Fibroblast of the aortic adventitia (primary cell): ENCODE measurements at regions not wholly inside any gene's neighbourhood (a gene's known extent, or its start where the extent isn't known, plus 50 kb on each side); places are given as distances from the start of the nearest gene placed in this dataset.

ENCODE experiments used
- DNase-seq: peaks from one replicate; pipeline ENCODE4 v3.0.0-alpha.2; 2010; ENCODE audit warnings: low read depth
- H3K4me3 ChIP-seq: 2 replicates; pipeline ENCODE4 v1.5.1; 2011; ENCODE audit warnings: low read depth, mild to moderate bottlenecking, control low read depth, low read length, moderate library complexity
- TF ChIP-seq, protein P1 (sequence below): IDR thresholded peaks from 2 replicates; pipeline ENCODE4 v1.5.1; 2011; ENCODE audit warnings: mild to moderate bottlenecking, low read length, control low read depth, inconsistent platforms; ENCODE audit not compliant: insufficient read depth

DNA sequence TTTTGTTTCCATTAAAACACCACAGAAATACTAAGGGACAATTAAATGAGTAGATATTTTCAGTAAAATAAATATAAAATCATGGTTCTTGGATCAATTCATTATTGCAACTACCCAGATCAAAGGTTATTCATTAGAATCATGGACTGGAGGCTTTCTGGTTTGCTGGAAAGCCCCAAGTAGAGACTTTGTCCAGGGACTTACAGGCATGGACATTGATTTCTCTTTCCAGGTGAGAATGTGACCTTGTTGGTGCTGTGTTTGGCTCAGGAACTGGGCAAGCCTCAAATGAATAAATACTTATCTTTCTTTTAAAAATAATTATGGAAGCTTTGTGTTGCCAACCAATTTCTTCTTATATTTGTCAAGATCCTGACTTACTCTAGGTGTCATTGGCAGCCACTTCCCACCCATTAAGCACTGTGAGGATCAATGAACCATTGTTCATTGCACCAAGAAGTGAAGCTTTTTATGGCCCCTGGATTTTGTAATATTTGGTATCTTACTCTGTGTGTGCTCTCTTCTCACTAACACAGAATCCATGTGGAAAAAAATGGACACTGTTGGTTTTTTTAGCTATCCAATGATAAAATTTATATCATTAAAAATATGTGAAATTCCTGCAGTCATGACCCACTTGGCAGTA is 205.8 kb upstream of the NRXN1 start:
- no peak for DNase-seq
- no peak overlapping the region for H3K4me3 ChIP-seq
- TF ChIP-seq, protein P1, sequence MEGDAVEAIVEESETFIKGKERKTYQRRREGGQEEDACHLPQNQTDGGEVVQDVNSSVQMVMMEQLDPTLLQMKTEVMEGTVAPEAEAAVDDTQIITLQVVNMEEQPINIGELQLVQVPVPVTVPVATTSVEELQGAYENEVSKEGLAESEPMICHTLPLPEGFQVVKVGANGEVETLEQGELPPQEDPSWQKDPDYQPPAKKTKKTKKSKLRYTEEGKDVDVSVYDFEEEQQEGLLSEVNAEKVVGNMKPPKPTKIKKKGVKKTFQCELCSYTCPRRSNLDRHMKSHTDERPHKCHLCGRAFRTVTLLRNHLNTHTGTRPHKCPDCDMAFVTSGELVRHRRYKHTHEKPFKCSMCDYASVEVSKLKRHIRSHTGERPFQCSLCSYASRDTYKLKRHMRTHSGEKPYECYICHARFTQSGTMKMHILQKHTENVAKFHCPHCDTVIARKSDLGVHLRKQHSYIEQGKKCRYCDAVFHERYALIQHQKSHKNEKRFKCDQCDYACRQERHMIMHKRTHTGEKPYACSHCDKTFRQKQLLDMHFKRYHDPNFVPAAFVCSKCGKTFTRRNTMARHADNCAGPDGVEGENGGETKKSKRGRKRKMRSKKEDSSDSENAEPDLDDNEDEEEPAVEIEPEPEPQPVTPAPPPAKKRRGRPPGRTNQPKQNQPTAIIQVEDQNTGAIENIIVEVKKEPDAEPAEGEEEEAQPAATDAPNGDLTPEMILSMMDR: no peak

- TF ChIP-seq, protein P1: no peak
- no peak for DNase-seq
- no peak overlapping the region for H3K4me3 ChIP-seq
Measured at GRCh38 chr2:51232027-51232426, 200.1 kb upstream of the NRXN1 start.

DNA sequence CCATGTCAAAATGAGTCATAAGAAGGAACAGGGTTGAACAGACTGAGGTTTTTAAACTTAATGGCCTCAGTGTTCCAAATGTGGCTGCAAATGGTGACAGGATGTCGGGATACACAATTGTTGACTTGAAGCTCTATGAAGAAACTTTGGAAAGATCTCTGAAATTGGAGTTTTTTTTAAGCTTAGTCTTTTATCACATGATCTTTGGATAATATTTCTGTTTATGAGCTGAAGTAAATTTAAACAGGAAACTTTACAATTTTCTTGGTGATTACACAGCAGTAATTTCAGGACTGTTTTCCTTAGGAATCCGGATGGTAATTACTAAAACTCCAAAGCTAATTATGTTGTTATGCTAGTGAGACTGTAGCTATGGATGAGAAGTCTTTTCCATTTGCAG is 199.1 kb upstream of the NRXN1 start:
- DNase-seq: no peak
- TF ChIP-seq, protein P1: no peak
- no peak overlapping the region for H3K4me3 ChIP-seq

DNA sequence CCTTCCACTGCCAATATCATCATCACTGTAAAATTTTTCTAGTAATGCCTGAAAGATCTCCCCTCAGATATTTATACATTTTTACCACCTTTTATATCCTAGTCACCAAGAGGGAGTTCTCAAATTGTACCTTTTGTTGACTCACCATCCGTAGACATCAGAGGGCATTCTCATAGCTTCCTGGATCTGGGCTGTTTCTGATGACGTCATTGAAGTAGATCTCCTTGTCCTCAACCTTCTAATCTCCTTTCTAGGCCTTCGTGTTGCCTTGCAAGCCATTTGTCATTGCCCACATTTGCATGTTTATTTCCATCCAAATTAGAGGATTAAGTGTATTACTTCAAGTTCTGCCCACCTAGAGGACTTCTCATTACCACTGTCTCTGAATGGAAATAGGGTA is 193.4 kb upstream of the NRXN1 start:
- TF ChIP-seq, protein P1: no peak
- no peak overlapping the region for H3K4me3 ChIP-seq
- no peak for DNase-seq

DNA sequence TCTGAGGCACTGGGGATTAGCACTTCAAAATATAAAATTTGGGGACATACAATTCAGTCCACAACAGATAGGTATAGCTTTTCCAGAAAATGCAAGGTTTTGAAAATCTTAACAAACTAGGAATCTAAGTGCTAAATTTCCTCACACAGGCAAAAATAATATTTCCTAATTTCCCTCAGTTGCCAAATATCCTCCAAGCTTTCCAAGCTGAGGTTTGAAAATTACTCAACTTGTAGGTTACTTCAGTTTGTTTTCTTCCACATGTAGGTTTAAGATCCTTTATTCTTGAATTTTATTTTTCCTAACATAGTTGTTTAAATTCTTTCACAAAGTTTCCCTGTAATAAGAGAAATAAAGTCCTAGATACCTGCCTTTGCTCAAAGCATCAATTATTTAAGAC is 192.9 kb upstream of the NRXN1 start:
- peak; percentile 9 for DNase-seq

DNA sequence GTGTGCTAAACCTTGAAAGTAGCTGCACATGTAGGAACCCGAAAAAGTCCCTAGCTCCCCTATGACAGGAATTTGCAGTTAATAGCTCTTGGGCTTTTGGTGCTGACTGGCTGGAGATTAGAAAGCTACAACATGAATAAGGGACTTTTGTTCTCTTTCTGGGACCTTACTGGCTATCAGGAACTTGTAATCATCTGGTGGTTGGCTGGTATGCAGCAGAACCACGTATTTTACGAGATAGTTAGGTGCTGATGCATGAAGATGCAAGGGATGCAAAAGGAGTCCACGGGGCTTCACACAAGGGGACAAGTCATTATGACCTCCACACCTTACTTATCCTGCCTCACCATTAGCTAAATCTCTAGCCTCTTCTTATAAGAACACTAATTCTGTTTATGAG is 190.2 kb upstream of the NRXN1 start:
- no peak for DNase-seq
- TF ChIP-seq, protein P1: no peak
- no peak overlapping the region for H3K4me3 ChIP-seq

More for the DNA sequence above, 192.9 kb upstream of the NRXN1 start:
- no peak overlapping the region for H3K4me3 ChIP-seq
- TF ChIP-seq, protein P1: no peak

- no peak overlapping the region for H3K4me3 ChIP-seq
- peak; percentile 2 for DNase-seq
- TF ChIP-seq, protein P1: no peak
Measured at GRCh38 chr2:51220606-51221005, 188.7 kb upstream of the NRXN1 start.
